Panc1 (cell line): ENCODE measurements at regions not wholly inside any gene's neighbourhood (a gene's known extent, or its start where the extent isn't known, plus 50 kb on each side); places are given as distances from the start of the nearest gene placed in this dataset.
"Not testable (repeated sequence)": the region's sequence is repeated elsewhere in the genome, so short reads cannot be mapped to it uniquely, and the experiment has no call there.

Experiments used
- TCF7L2 ChIP-seq: IDR thresholded peaks from 2 replicates; pipeline ENCODE4 v1.6.1; 2011; ENCODE audit warnings: mild to moderate bottlenecking, low read depth, low read length, inconsistent platforms
- TF ChIP-seq, protein P1 (sequence below): fragments of 450-650 bp; IDR thresholded peaks from 2 replicates; pipeline ENCODE4 v1.5.1; 2017; ENCODE audit warnings: mild to moderate bottlenecking

DNA sequence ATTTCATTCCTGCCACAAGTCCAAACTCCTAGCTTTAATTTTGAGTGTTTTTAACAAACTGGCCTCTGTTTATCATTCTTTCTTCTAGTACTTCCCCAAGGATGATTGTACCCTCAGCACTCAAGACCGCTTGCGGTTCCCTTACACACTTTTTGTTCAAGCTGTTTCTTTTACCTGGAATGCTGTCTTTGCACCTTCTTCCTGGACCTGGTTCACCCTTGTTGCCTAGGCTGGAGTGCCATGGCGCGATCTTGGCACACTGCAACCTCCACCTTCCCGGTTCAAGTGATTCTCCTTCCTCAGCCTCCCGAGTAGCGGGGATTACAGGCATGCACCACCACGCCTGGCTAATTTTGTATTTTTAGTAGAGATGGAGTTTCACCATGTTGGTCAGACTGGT is 151.7 kb downstream of the OR4F15 start:
- not testable (repeated sequence) for TF ChIP-seq TCF7L2
- TF ChIP-seq, protein P1, sequence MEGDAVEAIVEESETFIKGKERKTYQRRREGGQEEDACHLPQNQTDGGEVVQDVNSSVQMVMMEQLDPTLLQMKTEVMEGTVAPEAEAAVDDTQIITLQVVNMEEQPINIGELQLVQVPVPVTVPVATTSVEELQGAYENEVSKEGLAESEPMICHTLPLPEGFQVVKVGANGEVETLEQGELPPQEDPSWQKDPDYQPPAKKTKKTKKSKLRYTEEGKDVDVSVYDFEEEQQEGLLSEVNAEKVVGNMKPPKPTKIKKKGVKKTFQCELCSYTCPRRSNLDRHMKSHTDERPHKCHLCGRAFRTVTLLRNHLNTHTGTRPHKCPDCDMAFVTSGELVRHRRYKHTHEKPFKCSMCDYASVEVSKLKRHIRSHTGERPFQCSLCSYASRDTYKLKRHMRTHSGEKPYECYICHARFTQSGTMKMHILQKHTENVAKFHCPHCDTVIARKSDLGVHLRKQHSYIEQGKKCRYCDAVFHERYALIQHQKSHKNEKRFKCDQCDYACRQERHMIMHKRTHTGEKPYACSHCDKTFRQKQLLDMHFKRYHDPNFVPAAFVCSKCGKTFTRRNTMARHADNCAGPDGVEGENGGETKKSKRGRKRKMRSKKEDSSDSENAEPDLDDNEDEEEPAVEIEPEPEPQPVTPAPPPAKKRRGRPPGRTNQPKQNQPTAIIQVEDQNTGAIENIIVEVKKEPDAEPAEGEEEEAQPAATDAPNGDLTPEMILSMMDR = not testable (repeated sequence)
